Lower leg skin (tissue), 3 donors: ENCODE measurements at regions not wholly inside any gene's neighbourhood (a gene's known extent, or its start where the extent isn't known, plus 50 kb on each side); places are given as distances from the start of the nearest gene placed in this dataset.

ENCODE experiments used
- CTCF ChIP-seq, 3 donors: fragments of 450-650 bp; IDR thresholded peaks; one replicate each; pipeline ENCODE4 v1.5.1; 2016; ENCODE audit warnings: antibody characterized with exemption in 3 of 3, mild to moderate bottlenecking in 3 of 3, moderate library complexity in 2 of 3
- POLR2A ChIP-seq, 2 donors: fragments of 450-650 bp; IDR thresholded peaks; one replicate each; pipeline ENCODE4 v1.6.1; 2016 to 2017; ENCODE audit warnings: antibody characterized with exemption in 2 of 2, mild to moderate bottlenecking in 1 of 2, moderate library complexity in 1 of 2

GRCh38 chr12:118501489-118501888 lies 125.1 kb downstream of the SUDS3 start:
- TF ChIP-seq POLR2A (IDR thresholded peaks at IDR 0.05): no peak
- no peak for TF ChIP-seq CTCF (IDR thresholded peaks at IDR 0.05)
